ENCODE measurements at regions not wholly inside any gene's neighbourhood (a gene's known extent, or its start where the extent isn't known, plus 50 kb on each side); places are given as distances from the start of the nearest gene placed in this dataset.

DNA sequence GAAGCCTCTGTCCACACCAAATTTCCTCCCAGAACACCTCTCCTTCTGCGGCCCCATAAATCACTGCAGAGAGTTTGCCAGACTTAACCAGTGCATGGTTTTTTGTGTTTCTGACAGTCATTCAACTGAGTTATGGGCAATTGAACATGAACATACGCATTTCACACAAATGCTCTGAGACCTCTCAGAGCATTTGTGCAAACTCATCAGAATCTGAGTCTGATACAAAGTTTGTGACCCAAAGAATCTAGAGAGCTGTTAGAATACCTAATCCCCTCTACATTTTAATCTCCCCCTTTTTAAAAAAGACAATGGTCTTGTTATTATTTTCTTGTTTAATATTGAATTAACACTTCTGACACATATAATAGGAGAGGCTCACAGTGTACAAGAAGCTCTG, 416.9 kb upstream of the SMARCA2 start:
- DNase-seq = no peak

GRCh38 chr9:1599961-1600360, 415.2 kb upstream of the SMARCA2 start:
- DNase-seq = no peak

DNA sequence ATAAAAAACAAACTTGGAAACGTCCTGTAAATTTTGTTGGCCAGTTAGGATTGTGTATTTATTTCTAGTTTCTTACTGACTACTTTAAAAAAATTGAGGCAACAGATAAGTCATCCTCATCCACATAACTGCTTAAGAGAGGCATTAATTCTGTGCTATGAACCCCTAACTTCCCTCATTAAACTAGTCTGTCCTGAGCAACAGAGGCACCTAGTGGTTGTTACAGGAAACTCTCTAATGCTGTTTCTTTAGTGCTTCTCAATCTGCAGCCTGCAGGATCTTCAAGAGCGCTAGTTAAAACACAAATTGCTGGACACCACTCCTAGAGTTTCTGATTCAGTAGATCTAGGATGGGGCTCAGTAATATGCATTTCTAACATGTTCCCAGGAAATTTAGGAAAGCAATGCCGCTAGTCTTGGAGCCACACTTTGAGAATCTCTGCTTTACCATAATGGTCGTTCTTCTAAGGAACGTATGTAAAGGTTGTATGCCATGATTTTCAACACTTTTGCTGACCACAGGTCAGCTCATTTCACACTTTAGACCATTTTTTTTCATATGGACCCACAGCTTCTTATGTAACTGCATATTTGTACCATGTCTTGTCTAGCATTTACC, 410.1 kb upstream of the SMARCA2 start:
- no peak for DNase-seq

DNA sequence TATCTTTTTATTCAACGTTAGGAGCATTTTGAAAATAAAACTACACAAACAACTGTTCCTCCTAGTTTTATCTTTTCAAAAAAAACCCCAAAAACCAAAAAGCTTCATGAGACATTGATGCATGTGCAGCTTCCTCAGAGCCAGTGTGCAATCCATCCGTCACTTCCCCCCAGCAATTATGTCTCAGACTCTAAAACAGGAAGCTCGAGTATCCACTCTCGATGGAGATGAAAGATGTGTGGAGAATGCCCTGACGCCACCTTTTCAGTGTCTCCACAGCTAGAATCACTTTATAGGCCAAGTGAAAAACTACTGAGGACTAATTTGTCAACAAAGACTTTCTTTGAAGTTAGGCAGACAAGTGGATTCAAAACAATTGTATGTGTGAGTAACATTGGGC, 408.9 kb upstream of the SMARCA2 start:
- DNase-seq = no peak

DNA sequence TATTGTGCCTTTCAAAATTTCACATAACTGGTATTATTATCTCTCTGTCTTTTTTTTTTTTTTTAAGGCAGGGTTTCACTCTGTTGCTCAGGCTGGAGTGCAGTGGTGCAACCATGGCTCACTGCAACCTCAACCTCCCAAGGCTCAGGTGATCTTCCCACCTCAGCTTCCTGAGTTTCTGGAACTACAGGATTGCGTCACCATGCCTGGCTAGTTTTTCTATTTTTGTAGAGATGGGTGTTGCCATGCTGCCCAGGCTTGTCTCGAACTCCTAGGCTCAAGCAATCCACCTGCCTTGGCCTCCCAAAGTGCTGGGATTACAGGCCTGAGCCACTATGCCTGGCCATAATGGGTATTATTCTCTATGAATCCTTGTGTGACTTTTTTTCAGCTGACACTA, 402.3 kb upstream of the SMARCA2 start:
- no peak for DNase-seq

DNA sequence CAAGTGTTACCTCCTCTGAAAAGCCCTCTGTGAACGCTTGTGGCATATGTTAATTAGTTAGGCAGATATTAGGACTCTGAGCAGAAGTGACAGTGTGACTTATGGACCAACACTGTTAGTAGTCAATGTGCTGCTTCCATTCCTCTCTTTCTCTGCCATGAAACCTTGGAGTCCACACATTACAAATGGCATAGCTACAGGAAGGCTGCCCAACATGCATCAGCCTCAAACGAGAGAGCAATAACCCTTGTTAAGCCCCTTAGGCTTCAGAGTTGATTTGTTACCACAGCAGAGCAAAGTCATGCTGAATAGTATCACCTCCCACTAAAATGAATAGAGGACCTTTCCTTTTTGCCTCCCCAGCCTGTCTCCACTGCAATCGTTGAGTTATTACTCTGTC, 397.7 kb upstream of the SMARCA2 start:
- no peak for DNase-seq

GRCh38 chr9:1619915-1620710, 395.0 kb upstream of the SMARCA2 start:
- no peak for DNase-seq

- no peak for DNase-seq
Observed at GRCh38 chr9:1637401-1637800, 377.7 kb upstream of the SMARCA2 start.

- no peak for DNase-seq
Observed at GRCh38 chr9:1639166-1639565, 376.0 kb upstream of the SMARCA2 start.

DNA sequence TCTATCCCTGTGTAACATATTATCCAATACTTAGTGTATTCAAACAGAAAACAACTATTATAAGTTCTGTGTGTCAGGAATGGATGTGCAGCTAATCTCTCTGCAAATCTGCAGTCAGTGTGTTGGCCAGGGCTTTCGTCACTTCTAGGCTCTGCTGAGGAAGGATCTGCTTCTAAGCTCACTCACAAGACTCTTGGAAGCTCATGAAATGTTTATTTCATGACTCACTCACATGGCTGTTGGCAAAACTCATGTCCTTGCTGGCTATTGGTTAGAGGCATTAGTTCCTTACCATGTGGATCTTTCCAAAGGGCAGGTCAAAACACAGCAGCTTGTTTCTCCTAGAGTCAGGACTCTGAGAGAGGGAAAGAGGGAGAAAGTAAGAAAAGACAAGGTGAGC, 367.4 kb upstream of the SMARCA2 start:
- DNase-seq = no peak

- DNase-seq = no peak
Observed at GRCh38 chr9:1653282-1653681, 361.9 kb upstream of the SMARCA2 start.

GRCh38 chr9:1658661-1659362, 356.3 kb upstream of the SMARCA2 start:
- no peak for DNase-seq

GRCh38 chr9:1659363-1659690, 355.8 kb upstream of the SMARCA2 start:
- DNase-seq = no peak

DNA sequence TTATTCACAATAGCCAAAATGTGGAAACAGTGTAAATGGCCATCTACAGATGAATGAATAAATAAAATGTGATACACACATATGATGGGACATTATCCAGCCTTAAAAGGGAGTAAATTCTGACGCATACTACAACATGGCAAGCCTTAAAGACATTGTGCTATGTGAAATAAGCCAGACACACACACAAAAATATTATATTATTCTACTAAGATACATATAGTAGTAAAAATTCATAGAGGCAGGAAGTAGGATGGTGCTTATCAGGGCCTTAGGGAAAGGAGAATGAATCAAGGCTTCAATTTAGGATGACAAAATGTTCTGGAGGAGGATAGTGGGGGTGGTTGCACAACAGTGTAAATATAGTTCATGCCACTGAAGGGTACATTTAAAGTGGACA, 346.7 kb upstream of the SMARCA2 start:
- DNase-seq = no peak

DNA sequence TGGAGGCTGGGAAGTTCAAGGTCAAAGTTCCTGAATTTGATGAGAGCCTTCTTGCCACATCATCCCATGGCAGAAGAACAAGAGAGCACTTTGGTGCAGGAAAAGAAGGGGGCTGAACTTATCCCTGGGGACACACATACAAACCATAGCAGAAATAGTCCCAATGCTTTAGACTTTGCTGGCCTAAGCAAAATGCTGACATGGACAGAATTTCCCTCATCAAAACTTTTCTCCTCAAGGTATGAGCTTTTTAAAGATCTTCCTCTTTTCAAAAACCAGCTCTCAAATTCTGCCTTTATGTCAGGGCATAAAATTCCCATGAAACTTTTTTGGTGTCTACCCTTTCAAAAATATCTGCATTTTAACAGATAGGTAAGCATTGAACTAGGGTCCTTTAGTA, 341.8 kb upstream of the SMARCA2 start:
- no peak for DNase-seq

- no peak for DNase-seq
Observed at GRCh38 chr9:1676771-1677170, 338.4 kb upstream of the SMARCA2 start.

DNA sequence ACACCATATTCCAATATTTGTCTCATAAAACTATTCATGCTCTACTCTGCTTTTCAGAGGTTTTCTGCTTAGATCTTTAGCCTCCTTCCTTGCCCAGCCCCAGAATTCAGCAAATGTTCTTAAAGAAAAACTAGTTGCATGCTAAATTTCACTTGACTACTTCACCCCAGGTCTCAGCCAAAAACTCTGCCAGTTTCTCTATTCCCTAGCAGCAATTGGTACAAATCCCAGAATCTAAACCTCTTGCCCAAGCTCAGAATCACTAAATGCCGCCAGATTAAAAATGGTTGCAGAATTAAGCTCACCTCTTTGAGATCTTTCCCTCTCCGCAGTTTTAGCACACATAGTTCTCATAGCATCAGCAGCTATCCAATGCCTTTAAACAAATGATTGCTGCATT, 331.2 kb upstream of the SMARCA2 start:
- no peak for DNase-seq

DNA sequence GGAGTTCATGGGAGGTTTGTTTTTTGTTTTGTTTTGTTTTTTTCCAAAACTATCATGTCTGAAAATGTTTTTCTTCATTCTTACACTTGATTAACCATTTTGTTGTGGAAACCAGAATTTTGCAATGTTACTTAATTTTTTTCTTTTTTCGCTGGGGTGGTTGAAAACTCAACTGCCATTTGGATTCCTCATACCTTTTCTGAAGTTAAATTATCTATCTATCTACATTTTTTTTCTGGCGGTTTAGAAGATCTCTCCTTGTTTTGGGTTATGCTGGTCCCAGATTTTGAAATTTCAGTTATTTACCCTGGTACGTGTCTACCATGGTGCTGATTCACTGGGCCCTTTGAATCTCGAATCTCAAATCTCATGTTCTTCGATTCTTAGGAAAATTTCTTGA, 316.2 kb upstream of the SMARCA2 start:
- DNase-seq = no peak

DNA sequence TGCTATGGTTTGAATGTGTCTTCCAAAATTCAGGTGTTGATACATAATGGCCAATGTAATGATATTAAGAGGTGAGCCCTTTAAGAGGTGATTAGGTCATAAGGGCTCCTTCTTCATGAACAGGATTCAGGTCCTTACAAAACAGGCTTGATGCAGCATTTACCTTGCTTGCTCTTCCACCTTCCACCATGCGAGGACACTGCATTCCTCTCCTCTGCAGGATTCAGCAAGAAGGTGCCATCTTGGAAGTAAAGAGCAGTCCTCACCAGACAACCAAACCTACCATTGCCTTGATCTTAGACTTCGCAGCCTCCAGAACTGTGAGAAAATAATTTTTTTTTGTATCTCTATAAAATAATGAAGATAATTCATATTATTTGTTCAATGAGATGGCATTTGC, 314.0 kb upstream of the SMARCA2 start:
- no peak for DNase-seq

GRCh38 chr9:1702701-1703100, 312.4 kb upstream of the SMARCA2 start:
- DNase-seq = no peak

GRCh38 chr9:1707291-1707690, 307.9 kb upstream of the SMARCA2 start:
- DNase-seq = no peak

DNA sequence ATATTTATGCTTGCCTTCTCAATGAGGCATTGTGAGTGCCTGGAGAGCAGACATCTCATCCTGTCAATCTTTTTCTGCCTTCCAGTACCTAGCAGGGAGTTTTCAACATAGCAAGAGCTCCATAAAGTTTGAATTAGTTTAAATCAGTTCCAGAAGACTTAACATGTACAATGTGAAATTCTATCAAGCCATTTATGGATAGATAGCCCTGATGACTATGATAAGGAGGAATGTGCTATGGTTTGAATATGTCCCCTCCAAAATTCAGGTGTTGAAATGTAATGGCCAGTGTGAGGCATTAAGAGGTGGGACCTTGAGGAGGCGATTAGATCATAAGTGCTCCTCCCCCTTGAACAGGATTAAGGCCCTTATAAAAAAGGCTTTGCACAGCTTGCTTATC, 306.9 kb upstream of the SMARCA2 start:
- DNase-seq = no peak

DNA sequence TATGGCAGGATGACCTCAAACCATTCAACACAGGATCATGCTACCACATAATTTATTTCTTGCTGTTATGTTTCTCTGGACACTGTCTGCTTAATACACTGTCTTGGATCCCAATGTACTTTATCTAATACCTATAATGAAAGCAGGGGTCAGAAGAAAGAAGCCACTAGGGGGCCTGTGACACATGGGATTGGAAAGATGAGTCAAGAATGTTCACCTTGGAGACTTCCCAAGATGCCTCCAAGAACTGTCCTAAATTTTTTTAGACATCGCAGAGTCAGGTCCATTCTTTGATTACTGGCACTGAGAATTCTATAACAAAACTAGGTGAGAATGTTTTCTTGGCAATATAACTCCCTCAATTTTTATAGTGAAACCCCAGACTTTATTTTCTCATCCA, 305.8 kb upstream of the SMARCA2 start:
- no peak for DNase-seq

DNA sequence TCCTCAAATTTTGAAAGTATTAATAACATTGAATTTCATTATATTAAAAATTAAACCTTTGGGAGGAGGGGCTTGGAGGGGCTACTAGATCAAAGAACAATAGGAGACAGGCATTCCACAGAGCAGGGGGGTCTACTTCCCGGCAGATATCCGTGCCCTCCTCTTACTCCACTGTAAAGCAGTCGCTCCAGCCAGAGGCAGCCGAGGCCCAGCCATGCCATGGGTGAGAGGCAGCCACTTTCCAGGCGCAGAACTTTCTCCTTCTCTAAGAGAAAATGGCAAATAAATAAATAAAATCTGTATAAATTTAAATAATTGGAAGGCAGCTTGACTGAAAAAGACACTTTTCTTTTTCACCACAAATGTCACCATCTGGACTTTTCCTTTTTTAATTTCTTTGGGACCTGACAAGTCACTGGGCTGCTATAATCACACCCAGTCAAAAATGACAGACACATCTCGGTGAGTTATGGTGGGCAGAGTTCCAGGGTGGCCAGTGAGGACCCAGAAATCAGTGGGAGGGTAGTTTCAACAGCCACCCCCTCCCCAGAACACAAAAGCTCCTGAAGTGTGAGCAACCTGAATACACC, 302.2 kb upstream of the SMARCA2 start:
- DNase-seq = no peak
